ENCODE measurements at regions not wholly inside any gene's neighbourhood (a gene's known extent, or its start where the extent isn't known, plus 50 kb on each side); places are given as distances from the start of the nearest gene placed in this dataset.

GRCh38 chr11:15490535-15490934 lies 375.8 kb downstream of the INSC start:
- DNase-seq = no peak

- no peak for DNase-seq
These were observed 378.3 kb downstream of the INSC start for GRCh38 chr11:15493066-15493465.

- DNase-seq = no peak
These were observed 379.3 kb downstream of the INSC start for GRCh38 chr11:15493921-15494620.

- no peak for DNase-seq
These were observed 380.0 kb downstream of the INSC start for GRCh38 chr11:15494740-15495139.

GRCh38 chr11:15495462-15495861 lies 380.7 kb downstream of the INSC start:
- DNase-seq = no peak

- no peak for DNase-seq
These were observed 382.6 kb downstream of the INSC start for GRCh38 chr11:15497366-15497765.

GRCh38 chr11:15499674-15500073 lies 385.0 kb downstream of the INSC start:
- DNase-seq = no peak

GRCh38 chr11:15500643-15501042 lies 385.9 kb downstream of the INSC start:
- no peak for DNase-seq

GRCh38 chr11:15501566-15501965 lies 386.8 kb downstream of the INSC start:
- DNase-seq = no peak

GRCh38 chr11:15505155-15505554 lies 390.4 kb downstream of the INSC start:
- DNase-seq = no peak

- no peak for DNase-seq
These were observed 392.9 kb downstream of the INSC start for GRCh38 chr11:15507592-15507991.

- DNase-seq = no peak
These were observed 394.4 kb downstream of the INSC start for GRCh38 chr11:15509082-15509481.

- no peak for DNase-seq
These were observed 404.5 kb downstream of the INSC start for GRCh38 chr11:15519124-15519791.

GRCh38 chr11:15519911-15520310 lies 405.2 kb downstream of the INSC start:
- no peak for DNase-seq

GRCh38 chr11:15523543-15523942 lies 408.8 kb downstream of the INSC start:
- DNase-seq = no peak

GRCh38 chr11:15525582-15525981 lies 410.9 kb downstream of the INSC start:
- DNase-seq = no peak

GRCh38 chr11:15526032-15526431 lies 411.3 kb downstream of the INSC start:
- DNase-seq = no peak

- DNase-seq = no peak
These were observed 412.2 kb downstream of the INSC start for GRCh38 chr11:15526859-15527450.

- no peak for DNase-seq
These were observed 417.7 kb downstream of the INSC start for GRCh38 chr11:15532432-15532831.

- no peak for DNase-seq
These were observed 419.5 kb downstream of the INSC start for GRCh38 chr11:15534266-15534665.

GRCh38 chr11:15535414-15535813 lies 420.7 kb downstream of the INSC start:
- no peak for DNase-seq

GRCh38 chr11:15536438-15536837 lies 421.7 kb downstream of the INSC start:
- no peak for DNase-seq

- no peak for DNase-seq
These were observed 424.9 kb downstream of the INSC start for GRCh38 chr11:15539645-15540044.

GRCh38 chr11:15541079-15541478 lies 426.4 kb downstream of the INSC start:
- DNase-seq = no peak
